ENCODE measurements at regions not wholly inside any gene's neighbourhood (a gene's known extent, or its start where the extent isn't known, plus 50 kb on each side); places are given as distances from the start of the nearest gene placed in this dataset.
"Not testable (repeated sequence)": the region's sequence is repeated elsewhere in the genome, so short reads cannot be mapped to it uniquely, and the experiment has no call there.

GRCh38 chr4:189136462-189136861 is 804.2 kb upstream of the FRG1 start:
- Histone ChIP-seq H3K27me3 (ENCODE audit: control insufficient read depth, insufficient read depth, low read length) (no peaks in the 10 kb centered on the region), H3K27ac (ENCODE audit: low read depth, low read length) (no peak overlapping the region), H3K9me3 (ENCODE audit: control insufficient read depth, insufficient read depth, low read length) (no peaks in the 10 kb centered on the region; the same call in 1 of the 2 replicates), H3K4me3 (ENCODE audit: low read depth, low read length) (no peak overlapping the region)
- TF ChIP-seq CTCF (IDR thresholded peaks at IDR 0.05; ENCODE audit: low read depth, low read length) = no peak
- POLR2A ChIA-PET = no interaction called here
- no peak for DNase-seq (ENCODE audit: low read depth, low spot score)
- CTCF ChIA-PET = no interaction called here

DNA sequence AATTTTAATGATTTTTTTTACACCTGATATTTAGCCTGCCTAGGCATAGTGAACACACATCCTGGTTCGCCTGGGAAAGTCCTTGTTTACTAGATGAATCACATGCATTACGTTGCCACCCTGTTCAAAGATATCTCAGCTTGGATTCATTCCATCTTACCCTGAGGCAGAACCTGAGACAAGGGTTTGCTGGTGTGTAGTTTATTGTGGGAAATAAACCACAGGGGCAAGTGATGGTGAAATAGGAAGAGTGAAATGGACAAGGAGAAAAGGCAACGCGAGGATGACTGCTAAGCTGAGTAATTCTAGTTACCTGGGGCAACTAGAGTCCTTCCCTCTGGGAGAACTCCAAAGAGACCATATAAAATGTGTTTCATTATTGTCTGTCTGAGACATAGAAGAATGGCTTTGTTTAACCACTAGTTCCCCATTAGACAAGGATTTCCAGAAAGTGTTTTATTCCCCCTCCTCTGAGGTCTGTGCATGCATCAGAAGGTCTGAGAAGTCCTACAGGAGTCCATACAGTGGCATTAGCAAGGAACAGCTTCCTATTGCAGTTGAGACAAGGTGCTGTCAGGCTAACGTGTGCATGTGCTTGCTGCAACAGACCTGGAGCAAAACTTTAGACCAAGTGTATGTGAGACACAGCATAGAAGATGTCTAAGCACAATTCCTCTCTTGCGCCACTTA is 797.3 kb upstream of the FRG1 start:
- ChIA-PET POLR2A (no interaction called here), CTCF (no interaction called here)
- Histone ChIP-seq H3K27ac (ENCODE audit: low read depth, low read length) (no peak overlapping the region), H3K27me3 (ENCODE audit: control insufficient read depth, insufficient read depth, low read length) (no peaks in the 10 kb centered on the region), H3K9me3 (ENCODE audit: control insufficient read depth, insufficient read depth, low read length) (peaks cover 6% of the 10 kb centered on the region; the same call in 1 of the 2 replicates), H3K4me3 (ENCODE audit: low read depth, low read length) (no peak overlapping the region)
- TF ChIP-seq CTCF (IDR thresholded peaks at IDR 0.05; ENCODE audit: low read depth, low read length) = no peak
- no peak for DNase-seq (ENCODE audit: low read depth, low spot score)

DNA sequence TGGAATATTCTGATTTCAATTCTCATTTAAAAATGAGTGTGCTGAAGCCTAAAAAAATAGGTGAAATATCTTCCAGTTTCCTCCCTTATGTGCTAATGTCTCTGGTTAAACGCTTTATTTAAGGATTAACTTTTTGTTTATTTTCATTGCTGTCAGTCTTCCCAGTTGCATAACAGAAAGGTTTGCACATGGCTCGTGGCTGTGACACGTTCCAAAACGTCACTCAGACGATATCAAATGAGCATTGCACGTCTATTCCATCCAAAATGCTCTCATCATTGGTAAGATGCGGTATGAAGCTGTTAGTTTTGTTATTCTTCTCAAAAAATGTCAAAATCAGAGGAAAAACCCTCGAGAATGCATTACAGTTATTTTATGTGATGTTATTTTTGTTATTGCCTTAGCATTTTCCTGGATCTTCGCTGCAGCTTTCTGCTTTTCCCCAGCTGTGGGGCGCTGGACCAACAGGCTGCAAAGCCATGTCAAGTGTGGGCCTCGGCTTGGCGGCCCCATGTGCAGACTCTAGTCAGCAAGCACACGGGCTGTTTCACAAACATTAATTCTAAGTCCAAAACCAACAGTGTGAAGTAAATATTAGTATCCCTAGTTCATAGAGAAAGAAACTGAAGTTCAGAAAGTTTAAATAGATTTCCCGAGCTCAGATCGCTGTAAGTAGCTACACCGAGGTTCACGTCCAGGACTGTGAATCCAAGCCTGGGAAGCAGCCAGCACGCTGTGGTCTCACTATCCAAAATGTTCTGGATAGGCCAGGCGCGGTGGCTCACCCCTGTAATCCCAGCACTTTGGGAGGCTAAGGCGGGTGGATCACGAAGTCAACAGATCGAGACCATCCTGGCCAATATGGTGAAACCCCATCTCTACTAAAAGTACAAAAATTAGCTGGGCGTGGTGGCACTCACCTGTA is 793.4 kb upstream of the FRG1 start:
- H3K4me3 ChIP-seq (ENCODE audit: low read depth, low read length) = no peak overlapping the region
- no peak for DNase-seq (ENCODE audit: low read depth, low spot score)
- H3K27ac ChIP-seq (ENCODE audit: low read depth, low read length) = no peak overlapping the region
- peaks cover 11% of the 10 kb centered on the region for H3K9me3 ChIP-seq (ENCODE audit: control insufficient read depth, insufficient read depth, low read length)
- ChIA-PET CTCF (interaction anchor here (0.6 kb wide), 1 partner anchor 23 kb away, joined by 3 read pairs; no protein-coding TSS in a partner anchor), POLR2A (no interaction called here)
- TF ChIP-seq CTCF (IDR thresholded peaks at IDR 0.05; ENCODE audit: low read depth, low read length) = no peak
- H3K27me3 ChIP-seq (ENCODE audit: control insufficient read depth, insufficient read depth, low read length) = no peaks in the 10 kb centered on the region

DNA sequence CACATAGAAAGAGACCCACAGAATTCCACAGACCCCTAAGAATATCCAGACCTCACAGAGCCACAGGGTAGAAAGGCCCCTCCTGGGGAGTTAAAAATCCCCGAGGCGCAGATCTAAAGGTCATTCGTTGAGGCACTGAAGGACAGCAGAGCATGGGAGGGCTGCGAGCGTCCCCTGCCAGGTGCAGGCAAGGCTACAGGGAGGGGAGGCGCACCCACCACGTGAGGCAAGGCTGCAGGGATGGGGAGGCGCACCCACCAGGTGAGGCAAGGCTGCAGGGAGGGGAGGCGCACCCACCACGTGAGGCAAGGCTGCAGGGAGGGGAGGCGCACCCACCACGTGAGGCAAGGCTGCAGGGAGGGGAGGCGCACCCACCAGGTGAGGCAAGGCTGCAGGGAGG is 785.6 kb upstream of the FRG1 start:
- H3K27ac ChIP-seq (ENCODE audit: low read depth, low read length); H3K9me3 ChIP-seq (ENCODE audit: control insufficient read depth, insufficient read depth, low read length); DNase-seq (ENCODE audit: low read depth, low spot score); CTCF ChIA-PET; H3K27me3 ChIP-seq (ENCODE audit: control insufficient read depth, insufficient read depth, low read length); POLR2A ChIA-PET; H3K4me3 ChIP-seq (ENCODE audit: low read depth, low read length): not testable (repeated sequence)

GRCh38 chr4:189162073-189162789 is 778.4 kb upstream of the FRG1 start:
- Histone ChIP-seq H3K9me3 (ENCODE audit: control insufficient read depth, insufficient read depth, low read length) (no peaks in the 10 kb centered on the region), H3K27me3 (ENCODE audit: control insufficient read depth, insufficient read depth, low read length) (no peaks in the 10 kb centered on the region), H3K27ac (ENCODE audit: low read depth, low read length) (no peak overlapping the region), H3K4me3 (ENCODE audit: low read depth, low read length) (no peak overlapping the region)
- CTCF ChIA-PET = no interaction called here
- TF ChIP-seq CTCF (IDR thresholded peaks at IDR 0.05; ENCODE audit: low read depth, low read length) = no peak
- no peak for DNase-seq (ENCODE audit: low read depth, low spot score)
- POLR2A ChIA-PET = no interaction called here

Measured in AG04450 (cell line).